Head of caudate nucleus (tissue), 42 donors: ENCODE measurements at regions not wholly inside any gene's neighbourhood (a gene's known extent, or its start where the extent isn't known, plus 50 kb on each side); places are given as distances from the start of the nearest gene placed in this dataset.

Experiments used
- DNase-seq, 42 donors: peaks; one replicate each; pipeline versions ENCODE4 v3.0.0 to v3.0.0-alpha.2; 2020 to 2021; ENCODE audit warnings: mixed read lengths in 7 of 42
- intact Hi-C: fragments of 100-400 bp; cut with DNase I; formaldehyde crosslinking; loops from one replicate; pipeline ENCODE4 v1.15.0; 2022

- intact Hi-C loops: no loop called here
- DNase-seq: no peak
Observed at GRCh38 chr2:107334306-107334705, 448.3 kb upstream of the ST6GAL2 start.

- DNase-seq: no peak
- intact Hi-C loops: no loop called here
Observed at GRCh38 chr2:107336526-107336925, 450.6 kb upstream of the ST6GAL2 start.

- no peak for DNase-seq
- intact Hi-C loops: no loop called here
Observed at GRCh38 chr2:107337209-107337898, 451.4 kb upstream of the ST6GAL2 start.

GRCh38 chr2:107338059-107338458 lies 452.1 kb upstream of the ST6GAL2 start:
- intact Hi-C loops: no loop called here
- no peak for DNase-seq

GRCh38 chr2:107338571-107338970 lies 452.6 kb upstream of the ST6GAL2 start:
- intact Hi-C loops: no loop called here
- DNase-seq: no peak

- intact Hi-C loops: no loop called here
- no peak for DNase-seq
Observed at GRCh38 chr2:107340955-107341354, 455.0 kb upstream of the ST6GAL2 start.

- intact Hi-C loops: no loop called here
- no peak for DNase-seq
Observed at GRCh38 chr2:107349329-107349728, 463.4 kb upstream of the ST6GAL2 start.

- DNase-seq: no peak
Observed at GRCh38 chr2:107354175-107354574, 468.2 kb upstream of the ST6GAL2 start.

GRCh38 chr2:107358362-107358761 lies 468.3 kb upstream of the RGPD4 start:
- no peak for DNase-seq
- intact Hi-C loops: no loop called here

More at GRCh38 chr2:107354175-107354574, 468.2 kb upstream of the ST6GAL2 start:
- intact Hi-C loops: no loop called here

- no peak for DNase-seq
- intact Hi-C loops: no loop called here
Observed at GRCh38 chr2:107359021-107359420, 467.7 kb upstream of the RGPD4 start.

- intact Hi-C loops: no loop called here
- DNase-seq: peak in 1 of 42 donors; percentile 10
Observed at GRCh38 chr2:107361751-107362381, 464.8 kb upstream of the RGPD4 start.

GRCh38 chr2:107362993-107363392 lies 463.7 kb upstream of the RGPD4 start:
- DNase-seq: no peak
- intact Hi-C loops: no loop called here

GRCh38 chr2:107363806-107364205 lies 462.9 kb upstream of the RGPD4 start:
- no peak for DNase-seq
- intact Hi-C loops: no loop called here

GRCh38 chr2:107364361-107364950 lies 462.2 kb upstream of the RGPD4 start:
- intact Hi-C loops: no loop called here
- DNase-seq: no peak

- intact Hi-C loops: no loop called here
- DNase-seq: no peak
Observed at GRCh38 chr2:107374249-107374648, 452.4 kb upstream of the RGPD4 start.

GRCh38 chr2:107376909-107377308 lies 449.8 kb upstream of the RGPD4 start:
- intact Hi-C loops: no loop called here
- no peak for DNase-seq

- DNase-seq: no peak
- intact Hi-C loops: no loop called here
Observed at GRCh38 chr2:107380912-107381311, 445.8 kb upstream of the RGPD4 start.

GRCh38 chr2:107383691-107384090 lies 443.0 kb upstream of the RGPD4 start:
- intact Hi-C loops: no loop called here
- no peak for DNase-seq

- no peak for DNase-seq
- intact Hi-C loops: no loop called here
Observed at GRCh38 chr2:107384422-107384821, 442.3 kb upstream of the RGPD4 start.

- intact Hi-C loops: no loop called here
- DNase-seq: no peak
Observed at GRCh38 chr2:107385921-107386320, 440.8 kb upstream of the RGPD4 start.

- intact Hi-C loops: no loop called here
Observed at GRCh38 chr2:107392241-107392704, 434.4 kb upstream of the RGPD4 start.

More at GRCh38 chr2:107392241-107392704, 434.4 kb upstream of the RGPD4 start:
- no peak for DNase-seq
